ENCODE measurements at regions not wholly inside any gene's neighbourhood (a gene's known extent, or its start where the extent isn't known, plus 50 kb on each side); places are given as distances from the start of the nearest gene placed in this dataset.
"Not testable (repeated sequence)": the region's sequence is repeated elsewhere in the genome, so short reads cannot be mapped to it uniquely, and the experiment has no call there.

- DNase-seq (ENCODE audit: low read depth), result no peak
Measured at GRCh38 chr3:88291486-88291885, 141.7 kb downstream of the C3orf38 start.

- no peak for DNase-seq (ENCODE audit: low read depth)
Measured at GRCh38 chr3:88298189-88298588, 148.4 kb downstream of the C3orf38 start.

DNA sequence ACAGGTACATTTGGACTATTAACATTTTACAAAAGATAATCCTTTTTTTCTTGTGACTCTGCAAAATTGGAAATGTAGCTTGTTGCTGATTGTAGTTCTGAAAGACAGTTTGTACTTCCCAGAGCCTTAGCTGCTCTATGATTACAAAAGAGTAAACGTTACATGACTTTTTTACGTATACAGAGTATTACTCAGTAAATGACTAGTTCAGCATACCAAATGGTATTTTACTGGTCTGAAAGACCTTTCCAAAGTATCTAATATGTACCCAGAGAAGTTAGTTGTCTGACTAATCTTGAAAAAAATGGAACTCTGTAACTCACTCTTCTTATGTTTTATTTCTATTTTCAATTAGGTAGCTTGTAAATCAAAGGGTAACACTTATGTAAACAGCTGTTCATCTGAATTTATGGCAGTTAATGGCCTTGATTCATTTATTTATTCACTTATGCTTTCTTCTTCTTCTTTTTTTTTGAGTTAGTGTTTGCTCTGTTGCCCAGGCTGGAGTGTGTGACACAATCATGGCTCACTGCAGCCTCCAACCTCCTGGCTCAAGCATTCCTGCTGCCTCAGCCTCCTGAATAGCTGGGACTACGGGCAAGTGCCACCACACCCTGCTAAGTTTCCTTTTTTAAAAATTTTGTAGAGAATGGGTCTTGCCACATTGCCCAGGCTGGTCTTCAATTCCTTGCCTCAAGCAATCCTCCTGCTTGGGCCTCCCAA, 151.7 kb downstream of the C3orf38 start:
- DNase-seq (ENCODE audit: low read depth), result no peak

DNA sequence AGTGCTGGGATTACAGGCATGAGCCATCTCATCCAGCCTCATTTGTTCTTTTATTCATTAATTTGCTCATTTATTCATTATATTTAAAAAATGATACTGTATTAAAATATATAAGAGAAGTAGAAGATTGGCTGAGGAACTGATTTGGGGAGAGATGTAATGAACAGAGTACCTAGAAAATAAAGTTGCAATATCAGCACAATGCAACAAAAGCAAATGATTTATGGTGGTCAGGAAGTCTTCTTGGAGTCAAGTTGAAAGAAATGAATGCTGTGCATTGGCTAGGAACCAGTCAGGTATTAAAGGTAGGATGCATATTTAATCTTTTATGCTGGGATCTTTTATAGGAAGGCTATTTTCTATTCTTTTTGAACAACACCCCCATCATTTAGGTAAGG, 152.2 kb downstream of the C3orf38 start:
- DNase-seq (ENCODE audit: low read depth), result no peak

GRCh38 chr3:88303331-88303904, 153.7 kb downstream of the C3orf38 start:
- not testable (repeated sequence) for DNase-seq (ENCODE audit: low read depth)

GRCh38 chr3:88307666-88308065, 157.9 kb downstream of the C3orf38 start:
- DNase-seq (ENCODE audit: low read depth), result no peak

DNA sequence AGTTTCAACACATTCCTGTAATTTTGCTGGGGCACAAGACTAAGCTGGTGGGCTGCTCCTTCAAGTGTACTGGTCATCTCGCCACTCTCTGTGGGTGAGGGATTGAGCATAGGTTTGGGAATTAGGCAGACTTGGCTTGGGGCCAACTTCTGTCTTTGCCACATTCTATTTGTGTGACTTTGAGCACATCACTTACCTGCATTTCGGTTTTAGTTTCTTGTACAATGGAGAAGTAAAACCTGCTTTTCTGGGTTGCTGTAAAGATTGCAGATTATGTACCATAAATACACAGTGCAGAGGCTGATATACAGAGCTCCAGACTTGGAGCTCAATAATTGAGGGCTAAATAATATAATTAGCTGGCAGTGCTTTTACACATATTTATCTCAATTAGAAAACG, 162.1 kb downstream of the C3orf38 start:
- no peak for DNase-seq (ENCODE audit: low read depth)

DNA sequence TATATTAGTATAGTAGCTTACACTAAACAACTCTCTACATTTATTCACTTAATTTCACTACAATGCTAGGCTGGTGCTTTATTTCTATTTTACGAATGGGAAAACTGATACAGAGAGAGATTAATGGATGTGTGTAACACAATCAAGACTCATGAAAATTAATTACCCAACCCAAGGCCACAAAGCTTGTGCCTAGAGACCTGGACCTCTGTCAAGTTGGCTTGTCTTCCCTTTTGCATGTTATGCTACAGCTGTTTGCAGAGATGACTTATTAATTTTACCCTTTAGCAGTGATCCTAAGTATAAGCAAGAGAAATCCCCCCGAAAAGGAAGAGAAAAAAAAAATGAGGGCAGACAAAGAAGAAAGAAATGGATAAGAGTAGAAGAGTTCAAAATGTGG, 162.5 kb downstream of the C3orf38 start:
- no peak for DNase-seq (ENCODE audit: low read depth)

DNA sequence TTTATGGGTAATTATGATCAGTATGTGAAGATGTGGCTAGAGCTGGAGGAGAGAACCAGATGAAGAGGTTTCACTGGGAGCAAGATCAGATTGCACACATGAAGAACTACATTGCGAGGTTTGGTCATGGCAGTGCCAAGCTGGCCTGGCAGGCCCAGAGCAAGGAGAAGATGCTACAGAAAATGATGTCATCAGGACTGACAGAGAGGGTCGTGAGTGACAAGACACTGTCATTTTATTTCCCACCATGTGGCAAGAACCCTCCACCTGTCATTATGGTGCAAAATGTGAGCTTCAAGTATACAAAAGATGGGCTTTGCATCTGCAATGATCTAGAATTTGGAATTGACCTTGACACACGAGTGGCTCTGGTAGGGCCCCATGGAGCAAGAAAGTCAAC, 168.3 kb downstream of the C3orf38 start:
- DNase-seq (ENCODE audit: low read depth), result no peak

- no peak for DNase-seq (ENCODE audit: low read depth)
Measured at GRCh38 chr3:88321363-88322050, 171.7 kb downstream of the C3orf38 start.

GRCh38 chr3:88324788-88325187, 175.0 kb downstream of the C3orf38 start:
- DNase-seq (ENCODE audit: low read depth), result no peak

- DNase-seq (ENCODE audit: low read depth), result no peak
Measured at GRCh38 chr3:88334187-88334868, 184.6 kb downstream of the C3orf38 start.

GRCh38 chr3:88336894-88337293, 187.1 kb downstream of the C3orf38 start:
- no peak for DNase-seq (ENCODE audit: low read depth)

GRCh38 chr3:88343264-88343663, 193.5 kb downstream of the C3orf38 start:
- DNase-seq (ENCODE audit: low read depth), result no peak

GRCh38 chr3:88346643-88347042, 196.9 kb downstream of the C3orf38 start:
- no peak for DNase-seq (ENCODE audit: low read depth)

- no peak for DNase-seq (ENCODE audit: low read depth)
Measured at GRCh38 chr3:88362428-88362827, 212.7 kb downstream of the C3orf38 start.

DNA sequence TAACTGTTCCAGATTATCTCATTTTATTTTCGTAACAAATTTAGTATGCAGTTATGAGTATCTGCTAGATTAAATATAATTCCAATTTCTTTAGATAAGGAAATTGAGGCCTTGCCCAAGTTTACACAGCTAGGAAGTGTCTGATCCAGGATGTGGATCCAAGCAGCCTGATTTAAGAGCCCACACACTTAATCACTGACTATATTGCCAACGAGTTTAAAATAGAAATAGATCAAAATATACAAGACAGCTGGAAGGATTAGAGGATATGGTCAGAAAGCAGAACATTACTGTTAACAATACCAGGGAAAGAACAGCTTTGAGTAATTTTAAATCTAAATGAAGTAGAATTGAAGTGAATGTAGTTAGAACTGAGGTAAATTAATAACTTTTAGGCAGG, 215.2 kb downstream of the C3orf38 start:
- no peak for DNase-seq (ENCODE audit: low read depth)

DNA sequence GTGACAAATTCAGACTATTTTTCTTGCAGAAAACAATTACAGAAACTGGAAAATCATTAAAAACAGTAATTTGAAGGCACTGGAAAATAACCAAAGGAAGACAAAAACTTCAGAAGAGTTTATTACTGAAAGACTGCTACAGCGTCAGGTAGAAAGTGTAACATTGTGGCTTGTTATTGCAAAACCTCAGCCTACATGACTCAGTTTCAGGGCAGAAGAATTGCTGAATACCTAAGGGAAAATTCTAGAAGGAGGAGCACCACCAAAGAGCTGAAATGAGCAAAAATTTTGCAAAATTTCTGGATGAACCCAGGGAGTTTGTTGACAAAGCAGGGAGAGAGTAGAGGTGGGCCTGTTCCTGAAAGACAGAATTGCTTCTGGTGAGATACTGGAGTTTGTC, 219.6 kb downstream of the C3orf38 start:
- no peak for DNase-seq (ENCODE audit: low read depth)

- DNase-seq (ENCODE audit: low read depth), result no peak
Measured at GRCh38 chr3:88369767-88370166, 220.0 kb downstream of the C3orf38 start.

DNA sequence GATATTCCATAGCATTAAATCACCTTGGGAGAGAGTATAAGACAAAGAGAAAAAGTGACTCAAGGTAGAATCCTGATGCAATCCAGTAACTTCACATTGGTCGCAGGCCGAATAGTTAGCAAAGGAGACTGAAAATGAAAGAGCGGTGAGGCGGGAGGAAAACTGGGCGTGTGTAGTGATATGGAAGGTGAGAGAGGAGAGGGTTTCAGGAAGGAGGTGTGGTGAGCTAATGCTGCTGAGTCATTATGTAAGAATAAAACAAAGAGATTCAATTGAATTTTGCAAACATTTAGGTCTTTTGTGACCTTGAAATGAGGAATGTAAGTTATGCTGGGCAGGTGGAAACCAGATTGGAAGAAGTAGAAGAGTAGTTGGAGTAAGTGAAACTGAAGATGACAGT, 235.3 kb downstream of the C3orf38 start:
- DNase-seq (ENCODE audit: low read depth), result no peak

- no peak for DNase-seq (ENCODE audit: low read depth)
Measured at GRCh38 chr3:88398581-88398980, 248.8 kb downstream of the C3orf38 start.

- DNase-seq (ENCODE audit: low read depth), result no peak
Measured at GRCh38 chr3:88403319-88403718, 253.6 kb downstream of the C3orf38 start.

DNA sequence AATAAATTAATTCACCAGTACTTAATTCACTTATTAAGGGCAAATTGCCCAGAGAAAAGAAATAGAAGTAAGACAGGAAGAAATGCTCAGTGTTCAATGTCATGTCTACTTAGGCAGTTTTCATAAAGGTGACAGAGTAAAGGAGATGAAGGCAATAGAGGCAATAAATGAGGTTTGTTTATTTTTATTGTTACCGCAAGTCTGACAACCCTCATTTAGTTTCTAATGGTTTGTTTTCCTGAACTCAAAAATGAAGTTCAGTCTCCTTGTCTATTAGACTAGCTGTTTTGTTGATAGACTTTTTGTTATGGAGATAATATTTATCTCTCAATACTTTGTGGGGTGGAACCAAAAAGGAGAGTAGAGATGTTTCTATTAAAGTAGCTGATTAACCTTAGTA, 258.3 kb downstream of the C3orf38 start:
- DNase-seq (ENCODE audit: low read depth), result no peak

Measured in iris pigment epithelial cell (primary cell).